Suppressor macrophage treated with lipopolysaccharide for 1 hour (primary cell): ENCODE measurements at regions not wholly inside any gene's neighbourhood (a gene's known extent, or its start where the extent isn't known, plus 50 kb on each side); places are given as distances from the start of the nearest gene placed in this dataset.

Source experiments
- DNase-seq, 3 donors: peaks; one replicate each; pipeline ENCODE4 v3.0.0-alpha.2; 2020 to 2022

DNA sequence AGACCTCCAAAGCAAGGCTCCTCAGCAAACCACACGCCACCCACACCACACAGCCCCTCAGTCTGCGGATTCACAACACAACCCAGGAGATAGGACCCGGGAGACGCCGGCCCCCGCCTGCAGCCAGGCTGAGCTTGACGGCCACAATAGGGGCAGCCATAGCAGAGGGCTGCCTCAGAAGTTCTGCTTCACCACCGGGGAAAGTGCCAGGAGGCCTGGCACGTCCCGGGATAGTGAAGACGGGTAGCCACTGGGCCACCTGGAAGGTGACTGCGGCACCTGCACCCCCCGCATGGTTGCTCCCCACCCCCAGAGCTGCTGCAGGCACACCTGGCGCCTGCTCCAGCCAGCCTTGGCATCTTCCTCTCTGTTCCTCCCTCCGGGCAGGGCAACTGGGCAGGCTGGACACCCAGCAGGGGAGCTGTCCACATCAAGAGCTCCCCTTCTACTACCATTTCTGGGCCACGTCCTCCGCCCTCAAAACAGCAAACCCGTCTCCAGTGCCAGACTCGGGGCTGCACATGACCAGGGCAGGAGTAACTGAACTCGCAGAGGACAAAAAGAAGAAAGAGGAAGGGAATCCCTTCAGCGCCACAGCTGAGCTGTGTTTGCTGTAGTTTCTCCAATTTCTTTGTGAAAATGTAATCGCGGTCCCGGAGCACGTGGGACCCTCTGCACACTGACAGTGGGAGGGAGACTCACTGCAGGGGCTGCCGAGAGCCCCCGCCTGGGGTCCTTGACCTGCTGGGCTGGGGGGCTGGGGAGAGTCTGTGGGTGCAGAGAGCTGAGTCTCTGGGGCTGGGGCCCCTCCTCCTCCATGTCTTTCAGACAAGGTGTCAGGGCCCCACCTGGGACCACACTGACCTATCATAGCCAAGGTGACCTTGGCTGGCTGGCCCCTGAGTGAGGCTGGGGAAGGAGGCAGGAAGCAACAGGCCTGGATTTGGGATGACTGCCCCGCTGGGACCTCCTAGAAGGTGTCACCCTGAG is 74.2 kb upstream of the C14orf180 start:
- DNase-seq: no peak

DNA sequence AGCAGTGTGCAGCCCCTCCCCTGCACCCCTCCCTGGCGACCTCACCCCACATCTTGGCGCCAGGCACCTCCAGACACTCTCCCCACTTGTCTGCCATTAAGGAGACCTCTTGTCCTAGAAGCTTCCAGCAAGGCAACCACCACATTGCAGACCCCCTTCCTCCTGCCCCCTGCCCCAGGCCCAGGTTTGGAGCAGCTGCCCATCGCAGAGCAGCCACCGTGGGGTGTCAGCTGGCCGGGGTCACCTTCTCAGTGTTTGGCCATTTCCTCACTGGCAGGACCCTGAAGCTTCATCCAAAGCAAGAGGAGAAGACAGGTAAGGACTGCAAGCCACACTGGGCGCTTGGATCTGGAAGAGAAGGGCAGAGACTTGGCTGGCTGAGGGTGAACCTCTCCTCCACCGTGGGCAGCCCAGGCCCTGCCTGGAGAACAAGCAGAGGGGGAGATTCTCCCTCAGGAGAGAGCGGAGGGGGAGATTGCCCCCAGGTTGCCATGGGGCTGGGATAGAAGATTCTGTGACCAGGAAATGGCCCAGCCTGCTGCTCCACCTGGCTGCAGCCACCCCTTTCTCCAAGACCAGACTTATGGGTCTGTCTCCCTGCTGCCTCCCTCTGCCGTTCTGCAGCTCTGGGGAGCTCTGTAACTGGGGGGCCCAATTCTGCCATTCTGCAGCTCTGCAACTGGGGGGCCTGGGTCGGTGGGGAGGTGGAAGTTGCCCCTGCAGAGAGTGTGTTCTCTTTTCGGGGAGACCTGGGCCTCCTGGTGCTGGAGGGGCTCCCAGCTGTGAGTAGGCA is 72.9 kb upstream of the C14orf180 start:
- no peak for DNase-seq

DNA sequence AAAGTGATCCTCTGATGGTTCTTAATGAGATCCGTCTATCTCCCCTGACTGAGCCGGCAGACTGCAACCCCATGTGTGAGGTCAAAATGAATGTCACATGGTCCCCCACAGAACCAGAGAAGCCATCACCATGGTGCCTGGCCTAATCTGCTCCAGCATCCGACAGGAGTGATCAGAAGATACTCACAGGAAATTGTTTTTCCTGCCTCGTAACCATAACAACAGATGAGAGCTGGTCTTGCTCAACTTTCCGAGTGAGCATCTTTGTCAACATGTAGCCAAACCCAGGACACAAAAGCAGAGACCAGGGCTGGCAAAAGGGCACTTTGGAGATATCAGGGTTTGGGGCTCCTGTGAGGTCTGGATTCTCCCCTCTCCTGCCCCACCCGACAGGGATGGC is 72.1 kb upstream of the C14orf180 start:
- DNase-seq: no peak

DNA sequence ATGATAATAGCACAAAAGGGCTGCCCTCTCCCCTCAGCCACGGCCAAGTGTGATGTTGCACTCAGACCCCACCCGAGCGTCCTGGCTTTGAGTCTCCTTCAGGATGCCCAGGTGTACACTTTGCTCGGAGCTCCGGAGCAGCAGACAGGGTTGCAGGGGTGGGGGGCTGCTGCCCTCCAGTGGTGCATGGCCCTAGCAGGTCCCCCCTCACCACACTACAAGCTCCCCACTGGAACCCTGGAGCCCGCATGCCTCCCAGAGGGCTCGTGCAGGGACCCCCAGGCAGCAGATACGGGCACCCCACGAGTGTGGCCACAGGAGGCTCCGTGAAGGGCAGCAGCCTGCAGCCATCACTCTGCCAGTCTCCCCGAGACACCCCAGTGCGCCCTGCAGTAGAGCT is 69.9 kb upstream of the C14orf180 start:
- DNase-seq: no peak

DNA sequence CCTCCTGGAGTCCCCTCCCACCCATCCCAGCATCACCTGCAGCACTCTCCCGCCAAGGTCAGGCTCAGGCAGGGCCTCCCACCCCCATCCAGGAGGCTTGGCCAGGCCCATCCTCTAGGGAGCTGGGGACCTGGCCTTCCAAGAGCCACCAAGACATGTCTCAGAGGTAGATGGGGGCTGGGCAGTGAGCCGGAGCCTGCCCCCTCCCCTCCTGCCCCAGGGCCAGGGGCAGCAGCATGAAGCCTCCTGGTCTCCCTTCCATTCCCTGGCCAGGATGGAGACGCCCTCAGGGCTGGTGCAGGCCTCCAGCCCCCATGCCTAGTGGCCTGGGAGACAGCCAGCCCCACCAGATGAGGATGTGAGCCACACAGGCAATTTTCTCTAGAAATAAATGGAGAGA is 69.3 kb upstream of the C14orf180 start:
- DNase-seq: no peak

DNA sequence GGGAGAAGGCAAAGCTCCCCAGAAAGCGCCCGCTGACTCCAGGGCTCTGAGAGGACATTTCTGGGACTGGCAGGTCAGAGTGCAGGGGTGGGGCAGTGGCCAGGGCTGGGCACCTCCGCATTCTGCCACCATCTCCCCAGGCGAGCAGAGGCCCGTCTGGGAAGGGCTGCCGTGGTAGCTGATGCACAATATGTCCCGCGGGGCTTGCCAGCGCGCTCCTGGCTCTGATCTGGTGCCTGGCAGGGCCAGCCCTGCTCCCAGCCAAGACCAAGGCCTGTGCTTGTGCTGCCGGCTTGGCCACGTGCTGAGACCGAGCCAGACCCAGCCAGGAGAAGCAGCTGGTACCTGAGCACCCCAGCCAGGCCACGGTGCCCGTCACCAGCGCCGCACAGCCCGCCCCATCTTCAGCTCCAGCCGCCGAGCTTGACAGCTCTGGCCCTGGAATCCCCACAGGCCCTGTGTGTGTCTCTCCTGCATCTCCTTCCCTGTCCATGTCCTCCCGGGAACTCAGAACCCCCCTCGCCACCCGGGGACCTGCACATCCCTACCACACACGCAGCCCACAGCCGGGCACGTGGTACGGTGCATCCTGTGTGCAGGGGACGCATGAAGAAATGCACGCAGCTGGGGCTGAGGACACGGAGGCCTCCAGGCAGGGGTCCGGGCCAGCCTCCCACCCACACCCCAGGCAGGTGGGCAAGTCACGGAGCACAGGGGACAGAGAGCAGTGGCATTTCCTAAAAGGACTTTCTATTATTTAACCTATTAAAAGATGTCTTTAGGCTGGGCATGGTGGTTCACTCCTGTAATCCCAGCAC is 68.6 kb upstream of the C14orf180 start:
- no peak for DNase-seq

DNA sequence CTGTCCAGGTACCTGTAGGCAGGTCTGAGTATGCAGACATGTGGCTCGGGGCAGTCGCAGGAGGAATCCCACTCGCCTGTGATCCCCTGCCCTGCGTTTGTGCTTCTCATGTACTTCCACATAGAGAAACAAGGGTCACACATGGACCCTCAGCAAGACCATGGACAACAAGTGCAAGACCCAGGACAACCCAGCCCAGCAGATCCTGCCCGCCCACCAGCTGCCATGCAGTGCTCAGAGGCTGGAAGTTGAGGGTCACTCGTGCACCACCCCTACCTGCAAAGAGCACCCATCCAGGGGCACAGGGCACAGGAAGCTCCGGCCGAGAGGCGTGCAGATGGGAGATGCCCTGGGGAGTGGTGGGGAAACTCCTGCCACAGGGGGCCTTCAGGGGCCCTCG is 67.5 kb upstream of the C14orf180 start:
- DNase-seq: no peak

DNA sequence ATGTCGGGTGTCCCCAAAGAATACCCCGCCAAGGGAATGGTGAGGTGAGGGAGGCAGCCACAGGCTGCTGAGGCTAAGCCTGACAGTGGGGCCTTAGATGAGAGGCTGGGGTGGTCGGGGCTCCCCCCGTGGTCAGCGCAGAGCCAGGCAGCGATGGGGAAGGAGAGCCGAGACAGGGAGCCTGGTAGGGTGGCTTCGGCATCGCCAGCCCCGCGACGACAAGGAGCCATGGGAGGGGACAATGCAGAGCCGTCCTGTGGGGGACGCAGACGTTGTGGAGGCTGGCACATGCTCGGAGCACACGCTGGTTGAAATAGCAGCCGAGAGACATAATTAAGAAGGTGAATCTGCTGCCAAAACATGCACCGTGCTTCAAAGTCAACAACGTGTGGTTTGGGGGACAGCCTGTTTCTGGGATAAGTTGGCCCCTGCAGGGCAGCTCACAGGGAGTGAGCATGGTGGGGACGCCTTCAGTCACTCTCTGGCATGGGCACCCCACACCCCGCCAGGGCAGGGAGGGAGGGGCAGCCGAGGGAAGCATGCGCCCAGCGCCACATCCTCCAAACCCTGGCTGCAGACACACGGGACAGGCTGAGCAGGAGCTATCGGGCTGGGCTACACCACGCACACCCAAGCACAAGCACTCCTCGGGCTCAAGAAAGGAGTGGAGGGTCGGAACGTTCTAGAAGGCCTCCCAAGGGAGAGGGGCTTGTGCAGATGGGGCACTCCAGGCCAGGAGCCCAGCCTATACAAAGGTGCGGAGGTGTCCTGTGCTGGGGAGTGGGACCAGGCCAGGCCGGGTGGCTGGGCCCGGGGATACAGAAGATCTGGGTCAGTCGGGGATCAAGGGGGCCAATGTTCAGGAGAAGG is 66.6 kb upstream of the C14orf180 start:
- DNase-seq: no peak

DNA sequence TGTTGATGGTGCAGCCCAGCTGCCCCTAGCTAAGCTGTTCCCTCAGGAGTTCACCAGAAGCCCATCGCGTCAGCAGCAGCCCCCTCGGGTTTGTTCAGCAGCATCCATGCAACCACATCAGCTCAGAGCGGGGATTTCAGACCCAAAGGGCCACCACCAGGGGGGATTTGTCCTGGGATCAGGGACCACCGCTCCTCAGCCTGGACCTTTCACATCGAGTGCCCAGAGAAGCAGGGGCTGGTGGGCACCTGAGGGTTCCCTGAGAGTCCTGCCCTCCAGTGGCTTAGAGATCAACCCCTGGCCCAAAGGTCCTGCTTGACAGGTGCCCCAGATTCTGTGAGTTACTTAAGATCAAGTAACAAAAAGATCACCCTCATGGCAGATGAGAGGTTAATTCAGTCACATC is 65.9 kb upstream of the C14orf180 start:
- DNase-seq: no peak

DNA sequence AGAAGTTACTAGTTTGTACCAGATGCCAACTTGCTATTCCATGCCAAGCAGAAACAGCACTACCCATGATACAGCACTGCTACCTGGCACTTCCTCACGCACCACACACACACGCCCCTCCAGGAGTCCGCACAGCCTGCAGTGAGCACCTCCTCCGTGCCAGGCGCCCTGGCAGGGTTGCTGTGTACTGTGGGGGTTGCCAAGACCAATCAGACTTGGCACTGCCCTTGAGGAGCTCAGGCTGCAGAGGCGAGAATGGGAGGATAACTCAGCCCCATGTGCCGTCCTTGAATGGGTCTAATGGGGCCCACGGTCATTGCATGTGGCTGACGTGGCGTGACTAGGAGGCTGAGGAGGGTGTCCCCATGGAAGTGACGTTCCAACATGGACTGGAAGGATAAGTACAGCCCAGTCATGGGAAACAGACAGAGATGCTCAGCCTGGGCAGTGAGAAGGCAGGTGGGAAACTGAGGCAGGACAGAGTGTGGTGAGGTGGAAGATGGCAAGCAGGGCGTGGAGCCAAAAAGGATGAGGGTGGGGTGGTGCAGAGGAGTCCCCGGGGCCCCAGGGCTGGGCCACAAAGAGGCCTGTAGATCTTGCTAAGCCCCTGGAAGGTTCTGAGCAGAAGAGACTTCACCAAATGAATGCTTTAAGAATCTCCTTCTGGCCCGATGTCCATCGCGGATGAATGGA is 65.3 kb upstream of the C14orf180 start:
- DNase-seq: no peak

DNA sequence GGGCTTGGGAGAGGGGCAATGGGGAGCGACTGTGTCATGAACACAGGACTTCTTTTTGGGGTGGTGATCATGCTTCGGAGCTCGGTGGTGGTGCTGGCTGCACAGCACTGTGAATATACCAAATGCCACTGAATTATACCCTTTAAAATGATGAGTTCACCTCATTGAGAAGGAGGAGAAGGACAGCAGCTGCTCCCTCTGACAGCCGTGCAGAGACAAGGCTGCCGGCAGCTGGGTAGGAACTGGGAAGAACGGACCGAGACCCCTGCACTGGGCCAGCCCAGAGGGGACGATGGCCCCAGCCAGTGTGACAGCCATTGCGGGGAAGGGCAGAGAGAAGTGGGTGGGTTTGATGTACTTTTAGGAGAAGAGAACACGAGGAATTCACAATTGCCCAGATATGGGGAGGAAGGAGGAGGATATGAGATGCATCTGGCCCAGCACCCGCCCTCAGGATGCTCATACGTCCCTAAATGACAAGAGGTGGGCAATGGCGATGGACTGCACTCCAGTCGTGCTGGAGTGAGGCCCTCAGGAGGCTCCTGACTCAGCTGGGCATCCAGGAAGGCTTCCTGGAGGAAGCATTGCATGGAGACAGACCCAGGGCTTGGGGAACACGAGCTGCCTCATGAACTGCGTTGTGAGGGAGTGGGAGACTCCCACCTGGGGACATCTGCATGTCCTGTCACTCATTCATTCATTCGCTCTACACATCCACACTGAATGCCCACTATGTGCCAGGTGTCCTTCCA is 64.3 kb upstream of the C14orf180 start:
- DNase-seq: no peak

DNA sequence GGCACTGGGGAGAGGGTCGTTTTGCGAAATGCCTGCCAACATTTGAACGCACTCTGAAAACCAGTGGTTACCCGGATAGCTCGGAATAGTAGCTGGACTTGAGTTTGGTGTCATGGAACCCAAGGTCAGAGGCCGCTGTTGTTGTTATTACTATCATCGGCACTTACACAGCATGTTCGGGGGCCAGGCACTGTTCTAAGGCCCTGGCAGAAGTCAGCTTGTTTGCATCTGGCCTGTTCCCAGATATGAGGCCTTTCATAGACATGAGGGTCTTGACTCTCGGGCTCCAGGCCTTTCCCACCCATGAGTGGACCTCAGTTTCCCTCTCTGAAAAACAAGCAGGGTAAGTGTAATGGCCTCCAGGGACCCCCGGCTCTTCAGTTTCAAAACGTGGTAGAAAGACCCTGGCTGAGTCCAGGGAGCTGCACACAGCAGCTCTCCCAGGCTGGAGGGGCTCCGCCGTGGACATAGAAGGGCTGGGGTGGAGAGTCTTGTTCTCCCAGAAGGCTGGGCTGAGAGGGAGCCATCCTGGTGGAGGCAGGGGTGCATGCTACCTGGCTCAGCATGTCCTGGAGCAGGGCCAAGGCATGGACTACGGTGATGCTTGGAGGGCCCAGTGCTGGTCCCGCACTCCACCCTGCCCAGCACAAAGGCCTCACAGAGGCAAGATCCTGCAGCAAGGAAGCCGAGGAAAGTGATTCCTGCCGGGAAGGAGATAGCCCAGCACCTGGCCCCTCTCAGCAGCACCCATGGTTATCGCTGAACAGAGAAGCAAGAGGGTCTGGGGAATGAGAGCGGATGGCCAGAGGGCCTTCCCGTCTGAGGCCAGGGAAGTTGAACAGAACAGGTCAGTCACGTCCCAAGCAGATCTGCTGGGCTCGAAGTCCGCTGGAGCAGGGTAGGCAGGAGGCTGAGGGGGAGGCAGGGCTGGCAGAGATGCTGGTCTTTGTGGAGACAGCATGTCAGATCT is 63.5 kb upstream of the C14orf180 start:
- no peak for DNase-seq

DNA sequence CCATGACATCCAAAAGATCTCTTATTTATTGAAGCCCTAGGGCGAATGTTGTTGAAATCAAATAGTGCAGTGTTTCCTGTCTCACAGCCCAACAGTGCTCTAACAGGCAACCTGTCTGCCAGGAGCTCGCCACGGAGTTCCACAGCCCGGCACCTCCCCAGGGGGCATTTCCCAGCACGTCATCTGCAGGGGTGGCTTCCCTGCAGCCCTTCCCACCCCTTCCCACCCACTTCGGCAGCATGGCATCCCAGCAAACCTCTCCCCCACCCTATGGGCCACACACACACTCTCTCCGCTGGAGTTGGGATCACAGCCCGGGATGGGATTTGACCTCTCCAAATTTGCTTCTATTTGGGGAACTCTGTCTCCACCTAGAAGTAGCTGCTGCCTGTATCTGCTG is 62.7 kb upstream of the C14orf180 start:
- no peak for DNase-seq

DNA sequence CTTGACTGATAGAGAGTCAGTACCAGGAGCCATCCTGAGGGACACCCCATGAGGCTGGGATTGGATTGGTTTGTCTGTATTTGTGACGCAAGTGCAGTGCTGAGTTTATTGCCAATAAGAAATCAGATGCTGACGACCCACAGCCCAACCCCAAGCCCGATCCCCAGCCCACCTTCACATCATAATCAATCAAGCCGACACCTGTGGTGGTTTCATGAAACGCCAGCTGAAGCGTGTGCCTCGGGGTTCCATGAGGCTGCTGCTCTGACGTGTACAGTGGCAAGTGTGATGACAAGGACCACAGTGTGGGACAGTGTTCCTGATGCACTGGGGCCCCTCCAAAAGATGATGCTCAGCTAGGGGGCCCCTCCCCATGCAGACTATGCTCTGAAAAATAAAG is 62.1 kb upstream of the C14orf180 start:
- no peak for DNase-seq

DNA sequence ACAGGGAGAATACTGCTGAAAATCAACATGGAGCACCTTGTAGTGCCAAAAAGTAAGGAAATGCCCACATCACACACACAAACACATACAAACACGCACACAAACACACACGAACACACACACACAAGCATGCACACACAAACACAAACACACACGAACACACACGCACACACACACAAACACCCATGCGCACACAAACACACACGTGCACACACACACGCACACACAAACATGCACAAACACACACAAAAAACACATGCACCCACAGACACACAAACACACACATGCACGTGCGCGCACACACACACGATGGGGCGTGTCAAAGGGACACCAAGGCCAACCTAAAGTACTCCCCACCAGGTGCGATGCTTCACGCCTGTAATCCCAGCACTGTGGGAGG is 61.7 kb upstream of the C14orf180 start:
- DNase-seq: no peak

DNA sequence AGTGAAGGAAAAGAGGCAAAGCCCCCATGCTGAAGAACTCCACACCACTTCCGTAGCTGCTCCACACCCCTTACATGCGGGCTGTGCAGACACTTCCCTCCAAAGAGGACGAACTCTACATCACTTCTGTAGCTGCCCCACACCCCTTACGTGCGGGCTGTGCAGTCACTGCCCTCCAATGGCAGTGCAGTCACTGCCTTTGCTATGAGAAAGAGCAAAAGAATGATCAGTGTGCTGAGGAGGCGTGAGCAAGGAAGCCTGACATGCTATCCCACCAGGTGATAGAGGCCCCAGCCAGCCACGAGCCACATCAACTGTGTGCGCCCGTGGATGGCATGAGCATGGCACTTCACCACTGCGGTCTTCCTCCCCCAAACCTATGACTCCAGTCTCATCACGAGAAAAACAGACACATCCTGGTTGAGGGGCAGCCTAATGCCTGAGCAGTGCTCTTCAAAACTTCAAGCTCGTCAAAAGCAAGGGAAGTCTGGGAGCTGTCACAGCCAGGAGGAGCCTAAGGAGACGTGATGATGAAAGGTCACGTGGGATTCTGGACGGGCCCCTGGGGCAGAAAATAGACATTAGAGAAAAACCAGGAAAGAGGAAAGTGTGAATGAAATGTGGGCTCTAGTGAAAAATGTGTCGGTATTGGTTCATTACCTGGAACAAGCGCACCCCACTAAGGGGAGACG is 60.8 kb upstream of the C14orf180 start:
- no peak for DNase-seq

DNA sequence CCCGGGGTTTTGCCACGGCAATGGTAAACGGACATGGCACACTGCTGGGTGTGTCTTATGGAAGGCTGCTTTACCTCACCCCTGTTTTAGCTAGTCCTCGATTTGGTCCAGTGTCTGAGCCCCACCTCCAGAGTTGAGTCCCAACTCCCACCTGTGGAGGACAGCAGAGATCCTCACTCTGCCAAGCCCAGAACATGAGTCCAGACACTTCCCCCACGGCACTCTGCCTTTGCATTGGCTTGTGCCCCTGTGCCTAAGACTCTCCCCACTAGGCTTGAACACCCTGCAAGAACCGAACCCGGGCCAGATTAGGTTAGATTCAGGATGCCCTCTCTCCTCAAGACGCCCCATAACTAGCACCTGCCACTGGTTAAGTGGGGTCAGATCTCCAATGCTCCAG is 59.8 kb upstream of the C14orf180 start:
- DNase-seq: no peak

DNA sequence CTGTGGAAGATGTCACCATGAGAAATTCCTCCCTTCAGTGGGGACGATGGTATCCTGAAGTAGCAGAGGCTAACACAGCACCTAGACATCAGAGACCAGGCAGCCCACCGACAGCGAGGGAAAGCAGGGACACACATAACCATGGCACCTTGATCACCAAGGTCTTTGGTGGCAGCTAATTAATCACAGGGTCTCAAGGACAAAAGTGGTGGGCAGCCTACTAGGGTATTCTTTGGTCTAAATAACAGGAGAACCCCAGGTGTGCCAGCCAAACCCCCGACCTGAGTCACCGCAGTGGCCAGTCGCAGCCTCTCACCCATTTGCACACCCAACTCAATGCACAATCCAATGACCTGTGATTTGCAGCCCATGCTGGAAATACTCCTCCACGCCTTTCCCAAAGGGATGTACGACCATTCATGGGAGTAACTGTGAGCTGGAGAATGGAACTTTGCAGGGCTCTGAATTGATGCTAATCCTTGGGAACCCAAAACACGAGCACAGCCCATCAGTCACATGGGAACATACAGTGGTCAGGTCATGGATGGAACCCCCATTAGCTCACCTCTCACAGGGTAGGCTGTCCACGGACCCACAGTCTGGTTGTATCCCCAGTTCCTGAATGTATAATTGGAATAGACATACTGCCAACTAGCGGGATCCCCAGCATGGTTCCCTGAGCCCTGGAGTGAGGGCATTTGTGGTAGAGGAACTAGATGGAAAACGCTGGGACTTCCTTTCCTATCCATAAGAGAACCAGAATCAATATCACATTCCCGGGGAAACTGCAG is 58.7 kb upstream of the C14orf180 start:
- no peak for DNase-seq
